Breast epithelium (tissue), 3 donors: ENCODE measurements at regions not wholly inside any gene's neighbourhood (a gene's known extent, or its start where the extent isn't known, plus 50 kb on each side); places are given as distances from the start of the nearest gene placed in this dataset.

ENCODE experiments used
- POLR2A ChIP-seq: fragments of 450-650 bp; IDR thresholded peaks from one replicate; pipeline ENCODE4 v1.6.1; 2016; ENCODE audit warnings: antibody characterized with exemption, mild to moderate bottlenecking, moderate library complexity
- TF ChIP-seq, protein P1 (sequence below), 3 donors: fragments of 450-650 bp; IDR thresholded peaks; one replicate each; pipeline ENCODE4 v1.5.1; 2016 to 2017; ENCODE audit warnings: antibody characterized with exemption in 3 of 3, mild to moderate bottlenecking in 3 of 3, moderate library complexity in 3 of 3

DNA sequence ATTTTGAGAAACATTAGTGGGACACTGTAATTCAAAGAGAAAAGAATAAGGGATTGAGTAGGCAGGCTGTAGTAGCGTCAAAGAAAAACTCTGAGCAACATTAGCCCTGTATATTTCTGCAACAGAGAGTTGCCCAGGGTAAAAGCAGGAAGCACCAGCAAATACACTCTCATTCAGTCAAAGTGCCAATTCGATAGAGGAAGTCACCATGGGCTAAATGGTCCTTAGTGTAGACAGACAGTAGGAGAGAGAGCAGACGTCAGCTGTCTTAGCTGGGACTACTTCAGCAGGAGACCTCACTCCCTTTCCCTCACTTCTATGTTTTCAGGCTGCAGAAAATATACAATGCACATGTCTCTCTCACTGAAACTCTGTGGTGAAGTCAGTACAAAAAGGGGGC, 2073.8 kb upstream of the TENM3 start:
- TF ChIP-seq, protein P1, sequence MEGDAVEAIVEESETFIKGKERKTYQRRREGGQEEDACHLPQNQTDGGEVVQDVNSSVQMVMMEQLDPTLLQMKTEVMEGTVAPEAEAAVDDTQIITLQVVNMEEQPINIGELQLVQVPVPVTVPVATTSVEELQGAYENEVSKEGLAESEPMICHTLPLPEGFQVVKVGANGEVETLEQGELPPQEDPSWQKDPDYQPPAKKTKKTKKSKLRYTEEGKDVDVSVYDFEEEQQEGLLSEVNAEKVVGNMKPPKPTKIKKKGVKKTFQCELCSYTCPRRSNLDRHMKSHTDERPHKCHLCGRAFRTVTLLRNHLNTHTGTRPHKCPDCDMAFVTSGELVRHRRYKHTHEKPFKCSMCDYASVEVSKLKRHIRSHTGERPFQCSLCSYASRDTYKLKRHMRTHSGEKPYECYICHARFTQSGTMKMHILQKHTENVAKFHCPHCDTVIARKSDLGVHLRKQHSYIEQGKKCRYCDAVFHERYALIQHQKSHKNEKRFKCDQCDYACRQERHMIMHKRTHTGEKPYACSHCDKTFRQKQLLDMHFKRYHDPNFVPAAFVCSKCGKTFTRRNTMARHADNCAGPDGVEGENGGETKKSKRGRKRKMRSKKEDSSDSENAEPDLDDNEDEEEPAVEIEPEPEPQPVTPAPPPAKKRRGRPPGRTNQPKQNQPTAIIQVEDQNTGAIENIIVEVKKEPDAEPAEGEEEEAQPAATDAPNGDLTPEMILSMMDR (IDR thresholded peaks at IDR 0.05): no peak
- TF ChIP-seq POLR2A: no peak
